ENCODE measurements at regions not wholly inside any gene's neighbourhood (a gene's known extent, or its start where the extent isn't known, plus 50 kb on each side); places are given as distances from the start of the nearest gene placed in this dataset.
"Not testable (repeated sequence)": the region's sequence is repeated elsewhere in the genome, so short reads cannot be mapped to it uniquely, and the experiment has no call there.

DNA sequence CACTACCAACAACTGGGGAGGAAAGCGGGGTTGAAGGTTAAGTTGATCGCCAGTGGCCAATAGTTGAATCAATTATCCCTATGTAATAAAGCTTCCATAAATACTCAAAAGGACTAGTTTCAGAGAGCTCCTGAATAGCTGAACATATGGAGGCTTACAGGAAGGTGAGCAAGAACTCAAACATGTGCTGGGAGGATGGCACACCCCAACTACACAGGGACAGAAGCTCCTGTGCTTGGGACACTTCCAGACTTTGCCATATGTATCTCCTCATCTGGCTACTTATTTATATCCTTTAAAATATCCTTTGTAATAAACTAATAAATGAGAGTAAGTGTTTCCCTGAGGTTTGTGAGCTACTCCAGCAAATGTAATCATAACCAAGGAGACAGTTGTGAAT is 115.7 kb downstream of the HNMT start:
- Histone ChIP-seq H3K36me3 (no peaks in the 10 kb centered on the region), H3K27me3 (no peaks in the 10 kb centered on the region), H3K4me3 (no peak overlapping the region), H3K4me1 (no peaks in the 10 kb centered on the region), H3K9me3 (no peaks in the 10 kb centered on the region), H3K27ac (no peak overlapping the region)
- DNase-seq: no peak
- no peak for TF ChIP-seq POLR2A (IDR thresholded peaks at IDR 0.05)
- TF ChIP-seq, protein P1, sequence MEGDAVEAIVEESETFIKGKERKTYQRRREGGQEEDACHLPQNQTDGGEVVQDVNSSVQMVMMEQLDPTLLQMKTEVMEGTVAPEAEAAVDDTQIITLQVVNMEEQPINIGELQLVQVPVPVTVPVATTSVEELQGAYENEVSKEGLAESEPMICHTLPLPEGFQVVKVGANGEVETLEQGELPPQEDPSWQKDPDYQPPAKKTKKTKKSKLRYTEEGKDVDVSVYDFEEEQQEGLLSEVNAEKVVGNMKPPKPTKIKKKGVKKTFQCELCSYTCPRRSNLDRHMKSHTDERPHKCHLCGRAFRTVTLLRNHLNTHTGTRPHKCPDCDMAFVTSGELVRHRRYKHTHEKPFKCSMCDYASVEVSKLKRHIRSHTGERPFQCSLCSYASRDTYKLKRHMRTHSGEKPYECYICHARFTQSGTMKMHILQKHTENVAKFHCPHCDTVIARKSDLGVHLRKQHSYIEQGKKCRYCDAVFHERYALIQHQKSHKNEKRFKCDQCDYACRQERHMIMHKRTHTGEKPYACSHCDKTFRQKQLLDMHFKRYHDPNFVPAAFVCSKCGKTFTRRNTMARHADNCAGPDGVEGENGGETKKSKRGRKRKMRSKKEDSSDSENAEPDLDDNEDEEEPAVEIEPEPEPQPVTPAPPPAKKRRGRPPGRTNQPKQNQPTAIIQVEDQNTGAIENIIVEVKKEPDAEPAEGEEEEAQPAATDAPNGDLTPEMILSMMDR (IDR thresholded peaks at IDR 0.05): no peak

- no peaks in the 10 kb centered on the region for H3K36me3 ChIP-seq
- H3K4me1 ChIP-seq: no peaks in the 10 kb centered on the region
- H3K27ac ChIP-seq: no peak overlapping the region
- no peaks in the 10 kb centered on the region for H3K27me3 ChIP-seq
- H3K4me3 ChIP-seq: no peak overlapping the region
- DNase-seq: no peak
- TF ChIP-seq, protein P1 (IDR thresholded peaks at IDR 0.05): no peak
- TF ChIP-seq POLR2A (IDR thresholded peaks at IDR 0.05): no peak
- no peaks in the 10 kb centered on the region for H3K9me3 ChIP-seq
These were observed 117.2 kb downstream of the HNMT start for GRCh38 chr2:138081225-138082073.

- H3K27me3 ChIP-seq: no peaks in the 10 kb centered on the region
- no peak overlapping the region for H3K27ac ChIP-seq
- no peaks in the 10 kb centered on the region for H3K9me3 ChIP-seq
- DNase-seq: no peak
- TF ChIP-seq POLR2A (IDR thresholded peaks at IDR 0.05): no peak
- TF ChIP-seq, protein P1 (IDR thresholded peaks at IDR 0.05): no peak
- no peak overlapping the region for H3K4me3 ChIP-seq
- no peaks in the 10 kb centered on the region for H3K36me3 ChIP-seq
- H3K4me1 ChIP-seq: peaks cover 0 to 6% (median 0%) of the 10 kb centered on the region in 4 donors
These were observed 119.9 kb downstream of the HNMT start for GRCh38 chr2:138084206-138084605.

GRCh38 chr2:138085441-138085840 is 121.2 kb downstream of the HNMT start:
- not testable (repeated sequence) for H3K27ac ChIP-seq, H3K9me3 ChIP-seq, H3K4me1 ChIP-seq, DNase-seq, H3K36me3 ChIP-seq, H3K4me3 ChIP-seq, H3K27me3 ChIP-seq

DNA sequence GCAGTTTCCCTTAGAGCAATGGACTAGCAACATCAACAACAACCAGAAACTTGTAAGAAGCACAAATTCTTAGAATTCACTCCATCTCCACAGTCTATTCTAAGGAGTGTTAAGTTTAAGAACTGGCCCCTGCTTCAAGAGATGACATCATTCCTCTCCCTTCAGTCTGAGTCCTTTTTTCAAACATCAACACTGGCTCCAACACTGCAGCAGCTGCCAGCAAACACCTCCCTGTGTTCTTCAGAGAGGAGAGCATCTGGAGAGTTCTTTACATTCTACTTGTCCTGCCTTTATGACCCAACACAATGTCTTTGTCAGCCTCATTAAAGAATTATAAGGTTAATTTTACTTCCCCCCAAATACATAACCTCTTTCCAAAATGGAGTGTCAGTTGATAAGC is 122.3 kb downstream of the HNMT start:
- Histone ChIP-seq H3K36me3 (no peaks in the 10 kb centered on the region), H3K4me3 (no peak overlapping the region), H3K27ac (no peak overlapping the region), H3K4me1 (peaks cover 0 to 6% (median 0%) of the 10 kb centered on the region in 4 donors), H3K9me3 (no peaks in the 10 kb centered on the region), H3K27me3 (no peaks in the 10 kb centered on the region)
- TF ChIP-seq, protein P1 (IDR thresholded peaks at IDR 0.05): no peak
- no peak for TF ChIP-seq POLR2A (IDR thresholded peaks at IDR 0.05)
- no peak for DNase-seq

DNA sequence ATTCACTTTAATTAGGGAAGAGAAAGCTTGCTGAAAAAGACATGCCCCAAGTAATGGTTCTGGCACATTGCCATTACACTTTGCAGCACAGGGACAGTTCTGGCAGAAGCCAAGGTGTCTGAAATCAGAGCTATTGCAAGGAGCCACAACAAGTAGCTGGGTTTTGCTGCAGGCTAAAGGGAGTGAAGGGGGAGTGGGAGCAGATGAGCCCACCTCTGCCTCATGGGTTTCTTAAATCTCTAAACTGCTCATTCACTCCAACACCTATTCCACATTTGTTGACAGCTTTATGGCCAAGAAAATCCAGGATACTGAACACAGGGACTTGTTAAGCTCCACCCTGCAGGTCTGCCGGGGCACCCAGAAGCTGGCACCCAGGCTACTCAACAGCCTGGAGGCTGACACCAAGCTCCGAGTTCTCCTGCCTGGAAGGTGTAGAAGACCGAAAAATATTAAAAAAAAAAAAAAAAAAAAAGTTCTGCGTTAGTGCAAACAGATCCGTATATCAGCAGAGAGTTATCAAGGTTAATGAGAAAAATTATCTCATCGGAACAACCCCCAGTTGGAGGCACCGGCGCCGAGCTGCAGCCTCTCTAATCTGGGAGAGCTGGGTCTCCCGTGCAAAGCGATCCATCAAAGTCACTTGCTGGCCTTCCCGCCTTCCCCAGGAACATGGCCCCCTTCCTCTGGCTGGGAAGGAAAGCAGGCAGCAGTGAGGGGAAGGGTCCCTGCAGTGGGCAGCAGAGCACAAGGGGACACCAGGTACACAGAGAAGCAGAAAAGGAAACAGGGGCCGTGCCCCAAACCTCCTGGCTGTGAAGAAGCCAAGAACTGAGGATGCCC is 123.7 kb downstream of the HNMT start:
- no peak for TF ChIP-seq POLR2A (IDR thresholded peaks at IDR 0.05)
- peaks cover 0 to 6% (median 0%) of the 10 kb centered on the region in 4 donors for H3K4me1 ChIP-seq
- no peaks in the 10 kb centered on the region for H3K27me3 ChIP-seq
- no peaks in the 10 kb centered on the region for H3K9me3 ChIP-seq
- H3K27ac ChIP-seq: no peak overlapping the region
- peak overlapping the region in 1 of 4 donors; percentile 2 for H3K4me3 ChIP-seq
- DNase-seq: peak in 1 of 3 donors; percentile 53
- H3K36me3 ChIP-seq: no peaks in the 10 kb centered on the region

All from Peyer's patch (tissue), 4 donors.